HG03025 (cell line): ENCODE measurements at regions not wholly inside any gene's neighbourhood (a gene's known extent, or its start where the extent isn't known, plus 50 kb on each side); places are given as distances from the start of the nearest gene placed in this dataset.

Experiments used
- ATAC-seq: cut with Tn5 transposase; IDR thresholded peaks from one replicate; pipeline ENCODE4 v1.9.1; 2021; ENCODE audit warnings: mild to moderate bottlenecking, moderate library complexity; ENCODE audit not compliant: unreplicated experiment, low FRiP score

DNA sequence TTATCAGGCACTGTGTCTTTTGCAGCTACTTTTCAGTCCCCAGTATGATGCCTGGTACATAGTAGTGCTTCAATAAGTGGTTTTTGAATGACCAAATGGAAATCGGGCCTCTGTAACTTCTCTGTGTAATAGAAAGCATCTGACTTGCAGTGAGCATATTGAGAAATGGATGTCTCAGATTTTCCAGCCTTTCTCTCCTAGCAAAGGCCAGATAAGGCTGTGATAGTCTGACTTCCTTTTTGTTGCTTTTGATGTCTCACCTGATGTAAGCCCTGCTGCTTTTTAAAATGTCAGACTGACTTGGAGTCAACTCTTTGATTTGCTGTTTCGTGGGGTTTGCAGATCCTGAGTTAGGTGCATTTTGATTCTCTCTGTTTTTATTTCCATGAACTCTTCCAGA lies 590.0 kb upstream of the ZNF608 start:
- ATAC-seq, result no peak

DNA sequence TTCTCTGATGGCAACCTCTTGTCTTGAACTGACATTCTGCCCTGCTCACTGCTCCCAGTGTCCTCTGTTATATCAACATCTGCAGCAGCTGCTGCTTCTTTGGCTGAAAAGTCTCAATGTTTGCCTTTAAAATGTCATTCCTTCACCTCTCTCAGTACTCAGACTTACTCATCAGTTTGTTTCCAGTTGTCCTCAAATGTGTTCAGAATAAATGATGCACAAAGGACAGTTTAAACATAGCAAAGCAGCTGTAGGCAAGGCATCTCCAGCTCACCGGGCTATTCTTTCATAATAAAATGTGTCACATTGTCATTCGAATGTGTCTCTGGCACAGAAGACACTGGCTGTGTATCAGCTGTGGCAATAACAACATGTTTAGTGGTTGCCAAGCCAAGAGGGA lies 590.9 kb upstream of the ZNF608 start:
- no peak for ATAC-seq

DNA sequence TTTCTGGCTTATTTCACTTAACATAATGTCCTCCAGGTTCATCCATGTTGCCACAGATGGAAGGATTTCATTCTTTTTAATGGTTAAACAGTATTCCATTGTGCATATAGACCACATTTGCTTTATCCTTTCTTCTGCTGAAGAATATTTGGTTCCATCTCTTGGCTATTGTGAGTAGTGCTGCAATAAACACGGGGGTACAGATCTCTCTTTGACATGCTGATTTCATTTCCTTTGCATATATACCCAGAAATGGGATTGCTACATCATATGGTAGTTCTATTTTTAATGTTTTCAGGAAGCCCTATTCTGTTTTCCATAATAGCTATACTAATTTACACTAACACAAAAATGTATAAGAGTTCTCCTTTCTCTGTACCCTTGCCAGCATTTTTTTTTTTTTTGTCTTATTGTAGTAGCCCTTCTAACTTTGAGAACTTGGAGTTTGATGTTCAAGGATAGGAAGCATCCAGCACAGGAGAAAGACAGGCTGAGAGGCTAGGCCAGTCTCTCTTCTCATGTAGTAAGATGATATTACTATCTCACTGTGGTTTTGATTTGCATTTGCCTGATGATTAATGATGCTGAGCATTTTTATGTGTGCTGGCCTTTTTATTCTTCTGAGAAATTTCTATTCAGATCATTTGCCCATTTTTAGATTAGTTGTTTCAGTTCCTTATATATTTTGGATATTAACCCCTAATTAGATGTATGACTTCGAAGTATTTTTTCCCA lies 592.2 kb upstream of the ZNF608 start:
- no peak for ATAC-seq

DNA sequence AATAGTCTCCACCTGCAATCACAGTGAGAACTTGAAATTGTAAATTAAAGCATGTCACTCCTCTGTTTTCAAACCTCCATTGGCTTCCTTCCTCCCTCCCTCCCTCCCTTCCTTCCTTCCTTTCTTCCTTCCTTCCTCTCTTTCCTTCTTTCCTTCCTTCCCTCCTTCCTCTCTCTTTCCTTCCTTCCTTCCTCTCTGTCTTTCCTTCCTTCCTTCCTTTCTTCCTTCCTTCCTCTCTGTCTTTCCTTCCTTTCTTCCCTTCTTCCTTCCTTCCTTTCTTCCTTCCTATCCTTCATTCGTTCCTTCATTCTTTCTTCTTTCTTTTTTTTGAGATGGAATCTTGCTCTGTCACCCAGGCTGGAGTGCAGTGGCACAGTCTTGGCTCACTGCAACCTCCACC lies 595.0 kb upstream of the ZNF608 start:
- ATAC-seq, result no peak

DNA sequence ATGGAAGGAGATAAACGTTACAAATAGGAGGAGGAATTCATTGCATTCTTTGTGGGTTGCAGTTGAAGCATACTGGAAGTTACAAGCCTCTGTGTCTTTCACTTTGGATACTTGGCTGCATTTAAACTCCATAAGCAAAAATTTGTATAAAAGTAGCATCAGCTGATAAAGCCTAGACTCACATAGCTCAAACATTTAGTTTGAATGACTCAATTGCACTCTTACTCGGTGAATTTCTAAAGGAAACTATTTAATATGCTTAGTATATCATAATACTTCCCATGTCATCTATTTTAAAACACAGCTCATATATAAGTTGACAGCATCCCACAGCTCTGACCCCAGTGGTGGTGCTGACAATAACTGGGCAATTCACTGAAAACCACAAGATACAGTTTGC lies 596.6 kb upstream of the ZNF608 start:
- ATAC-seq, result no peak

DNA sequence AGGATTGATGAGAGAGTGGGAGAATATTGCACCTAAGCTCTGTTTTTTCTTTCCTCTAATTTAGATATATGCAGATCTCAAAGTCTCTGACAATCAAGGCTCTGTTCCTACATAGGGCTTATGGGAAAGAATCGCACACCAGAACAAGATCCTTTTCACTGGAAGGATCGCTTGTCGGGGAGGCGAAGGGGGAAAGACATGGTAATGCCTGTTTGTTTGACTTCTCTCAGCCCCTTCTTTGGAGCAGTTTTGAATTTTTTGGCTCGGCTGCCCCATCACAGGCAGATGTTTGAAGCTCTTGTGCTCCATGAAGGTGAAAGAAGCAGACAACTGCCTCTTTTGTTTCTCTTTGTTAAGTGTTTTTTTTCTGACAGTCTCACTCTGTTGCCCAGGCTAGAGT lies 599.9 kb upstream of the ZNF608 start:
- no peak for ATAC-seq

DNA sequence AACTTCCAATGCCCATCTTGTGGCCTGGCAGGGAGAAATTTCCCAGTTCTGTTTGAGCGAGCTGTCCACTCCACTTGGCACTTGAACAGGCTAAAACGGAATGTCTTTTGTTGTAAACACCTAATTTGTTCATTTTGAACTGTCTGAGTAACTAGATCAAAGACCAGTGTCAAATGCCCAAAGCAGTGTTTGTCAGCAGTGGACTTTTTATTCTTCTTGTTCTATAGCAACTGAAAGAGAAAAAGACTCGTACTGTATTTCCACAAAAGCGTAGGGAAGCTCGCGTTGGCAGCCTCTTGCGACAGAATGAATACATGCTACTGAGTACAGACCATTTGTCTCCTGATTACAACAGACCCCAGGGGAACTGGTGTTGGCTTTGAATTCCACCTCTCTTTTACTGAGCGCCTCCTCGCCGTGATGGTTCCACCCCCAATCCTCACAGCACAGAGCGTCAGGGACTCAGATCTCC lies 601.8 kb upstream of the ZNF608 start:
- ATAC-seq, result no peak

DNA sequence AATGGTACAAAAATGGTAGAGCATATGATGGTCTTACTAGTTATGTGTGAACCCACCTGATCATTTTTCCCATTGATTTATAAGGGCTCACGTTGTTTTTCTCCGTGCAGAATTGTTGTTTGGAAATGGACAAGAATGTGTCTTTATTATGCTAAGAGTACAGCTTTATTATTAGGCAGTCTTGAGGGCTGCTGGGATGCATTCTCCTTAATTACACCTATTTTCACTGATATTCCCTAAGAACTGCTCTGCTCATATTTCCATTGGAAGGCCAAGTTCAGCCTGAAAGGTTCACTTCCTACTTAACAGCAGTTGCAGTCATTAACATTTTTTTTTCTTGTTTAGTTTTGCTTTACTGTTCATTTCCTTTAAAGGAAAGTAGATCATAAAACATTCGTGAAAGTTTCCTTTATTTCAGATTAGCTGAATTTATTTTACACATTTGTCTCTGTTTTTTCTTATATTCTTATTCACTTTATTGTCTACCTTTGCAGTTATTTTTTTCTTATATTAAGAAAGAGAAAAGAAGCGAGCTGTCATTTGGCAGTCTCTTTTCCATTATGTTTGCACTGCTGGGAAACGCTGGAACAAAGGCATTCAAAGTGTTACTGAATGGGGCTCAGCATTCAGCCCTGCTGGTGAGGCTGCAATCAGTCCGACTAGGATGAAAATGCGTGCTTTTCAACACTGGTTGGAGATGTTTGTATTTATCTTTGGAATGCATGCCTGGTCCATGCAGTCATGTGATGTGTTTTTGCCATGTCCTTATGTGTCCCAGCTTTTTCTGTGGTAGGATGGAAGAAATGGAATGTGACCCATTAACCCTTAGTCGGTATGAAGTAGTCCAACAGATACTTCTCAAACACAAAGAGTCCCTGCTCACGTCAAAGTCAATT lies 602.7 kb upstream of the ZNF608 start:
- ATAC-seq, result no peak

DNA sequence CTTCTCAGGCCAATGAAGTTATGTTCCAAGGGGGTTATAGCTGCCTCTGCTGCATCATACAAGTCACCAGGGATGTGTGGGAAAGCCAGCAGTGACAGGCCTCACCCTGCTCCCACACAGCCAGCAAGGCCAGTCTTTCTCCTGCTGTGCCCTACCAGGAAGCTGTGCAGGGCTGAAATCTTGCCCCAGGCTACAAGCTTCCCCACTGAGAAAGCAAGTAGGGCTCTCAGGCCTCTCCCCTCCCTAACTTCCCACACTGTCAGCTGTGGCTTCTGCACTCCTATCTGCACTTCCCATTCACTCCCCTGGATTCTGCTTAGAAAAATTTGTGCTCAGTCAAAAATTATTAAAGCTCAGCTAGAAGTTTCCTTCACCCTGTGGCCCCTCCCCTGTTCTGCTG lies 611.2 kb upstream of the ZNF608 start:
- no peak for ATAC-seq

DNA sequence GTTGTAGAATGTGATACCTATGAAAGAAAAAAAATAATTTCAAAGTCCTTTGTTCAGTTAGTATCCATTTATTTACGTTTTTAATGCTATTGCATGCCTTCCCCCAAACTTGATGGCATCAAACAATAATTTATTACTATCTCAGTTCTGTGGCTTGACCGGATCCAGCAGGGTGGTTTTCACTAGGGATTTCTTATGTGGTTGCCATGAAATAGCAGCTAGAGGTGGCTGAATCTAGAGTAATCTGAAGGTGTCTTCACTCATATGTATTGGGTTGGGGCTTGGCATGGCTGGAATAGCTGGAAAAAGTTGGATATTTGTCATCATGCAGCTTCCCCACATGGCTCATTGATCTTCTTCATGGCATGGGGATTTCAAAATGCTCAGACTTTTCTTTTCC lies 619.3 kb upstream of the ZNF608 start:
- no peak for ATAC-seq

DNA sequence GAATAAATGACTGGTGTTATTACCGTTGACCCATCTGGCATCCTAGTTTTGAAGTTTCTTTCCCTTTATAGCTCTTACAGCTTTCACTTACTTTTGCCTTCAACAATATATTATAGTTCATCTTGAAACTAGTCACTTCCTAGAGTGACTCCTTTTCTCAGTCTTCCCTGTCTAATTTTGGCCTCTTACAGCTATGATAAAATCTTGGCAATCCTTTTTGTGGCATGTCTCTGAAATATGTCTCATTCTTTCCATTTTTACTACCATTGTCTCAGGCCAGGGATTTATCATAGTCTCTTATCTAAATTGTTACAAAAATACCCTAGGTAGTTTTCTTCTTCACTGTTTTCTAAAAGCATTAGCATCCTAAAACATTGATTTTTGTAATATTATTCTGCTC lies 621.3 kb upstream of the ZNF608 start:
- no peak for ATAC-seq

DNA sequence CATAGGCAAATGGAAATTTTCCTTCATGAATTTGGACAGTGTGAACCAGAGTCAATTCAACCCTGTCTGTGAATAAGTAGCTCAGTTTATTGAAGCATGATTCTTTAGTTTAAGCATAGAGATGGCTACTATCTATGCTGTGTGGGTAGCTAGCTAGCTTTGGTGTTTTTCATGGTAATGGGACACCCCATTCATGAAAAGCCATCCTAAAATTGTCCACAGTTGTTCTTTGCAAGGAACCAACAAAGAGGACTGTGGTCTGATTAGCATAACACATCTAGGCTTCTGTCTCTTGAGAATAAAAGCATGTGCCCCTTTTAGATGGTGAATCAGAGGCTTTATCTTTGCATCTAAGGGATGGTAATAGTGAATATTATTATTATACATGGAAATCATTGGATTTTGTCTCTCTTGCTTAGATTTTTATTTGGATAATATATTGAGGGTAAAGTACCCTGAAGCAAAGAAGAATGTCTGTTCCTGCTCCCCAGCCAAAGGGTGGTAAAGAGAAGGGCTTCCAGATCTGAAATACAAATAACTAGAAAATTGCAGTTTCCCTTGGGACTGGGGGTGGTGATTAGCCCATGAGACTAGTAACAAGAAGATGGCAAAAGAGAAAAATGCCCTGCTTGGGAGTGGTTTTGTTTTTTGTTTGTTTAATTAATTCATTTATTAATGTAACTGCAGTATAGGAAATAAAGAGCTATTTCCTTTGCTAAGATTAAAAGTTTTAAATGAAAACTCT lies 624.2 kb upstream of the ZNF608 start:
- ATAC-seq, result no peak

DNA sequence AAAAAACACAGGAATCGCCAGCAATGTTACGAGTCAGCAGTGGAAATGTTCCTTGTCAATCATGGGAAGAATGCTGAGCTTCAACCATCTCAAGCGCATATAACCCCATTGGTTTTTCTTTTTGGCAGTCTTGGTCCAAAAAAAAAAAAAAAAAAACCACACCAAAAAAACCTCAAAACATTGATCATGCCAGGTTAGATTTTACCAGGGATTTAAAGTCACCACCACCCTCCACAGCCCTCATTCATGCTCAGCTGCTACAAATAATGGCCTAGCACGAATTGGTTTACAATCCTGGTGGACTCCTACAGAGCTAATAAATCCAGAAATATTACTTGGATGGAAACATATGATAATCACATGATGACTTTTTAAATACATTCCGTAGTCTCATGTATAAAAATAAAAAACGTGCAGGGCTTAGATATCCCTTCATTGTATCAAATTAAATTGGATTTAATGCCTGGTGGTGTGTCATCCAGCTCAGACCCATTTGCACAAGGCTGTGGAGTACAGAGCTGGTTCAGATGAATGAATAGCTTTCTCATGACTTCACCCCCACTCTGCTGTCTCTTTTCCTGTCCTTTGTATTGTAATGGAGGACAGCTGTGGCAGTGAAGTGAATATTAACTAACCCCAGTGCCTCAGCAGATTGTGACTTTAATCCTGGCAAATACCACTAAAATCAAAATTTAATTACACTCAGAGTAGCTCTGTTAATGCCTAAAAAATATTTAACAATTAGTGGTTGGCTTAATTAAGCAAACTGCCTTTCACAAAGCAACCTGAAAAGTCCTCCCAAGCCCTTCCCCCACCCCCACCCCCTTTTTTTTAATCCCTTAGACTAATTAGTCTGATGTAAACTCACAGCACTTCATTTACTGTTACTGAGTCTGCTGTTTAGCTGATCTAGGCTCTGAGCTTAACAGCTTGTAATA lies 626.5 kb upstream of the ZNF608 start:
- ATAC-seq, result no peak

DNA sequence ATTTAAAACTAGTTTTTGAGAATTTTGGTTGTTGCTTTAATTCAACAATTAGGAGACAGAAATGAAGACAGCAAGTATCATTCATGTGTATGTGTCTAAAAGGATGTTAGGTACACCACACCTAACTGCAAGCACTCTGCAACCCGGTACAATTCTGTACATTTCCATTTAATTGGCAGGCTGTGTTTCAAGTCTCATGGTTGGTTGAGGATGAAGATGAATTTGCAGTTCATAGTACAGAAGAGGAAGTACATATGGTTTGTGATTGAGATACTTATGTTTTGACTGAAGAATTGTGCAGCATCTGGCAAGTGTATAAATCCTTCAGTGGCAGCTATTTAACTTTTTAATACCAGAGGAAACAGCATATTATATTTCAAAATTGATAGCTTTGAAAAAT lies 628.7 kb upstream of the ZNF608 start:
- peak; percentile 85 for ATAC-seq

DNA sequence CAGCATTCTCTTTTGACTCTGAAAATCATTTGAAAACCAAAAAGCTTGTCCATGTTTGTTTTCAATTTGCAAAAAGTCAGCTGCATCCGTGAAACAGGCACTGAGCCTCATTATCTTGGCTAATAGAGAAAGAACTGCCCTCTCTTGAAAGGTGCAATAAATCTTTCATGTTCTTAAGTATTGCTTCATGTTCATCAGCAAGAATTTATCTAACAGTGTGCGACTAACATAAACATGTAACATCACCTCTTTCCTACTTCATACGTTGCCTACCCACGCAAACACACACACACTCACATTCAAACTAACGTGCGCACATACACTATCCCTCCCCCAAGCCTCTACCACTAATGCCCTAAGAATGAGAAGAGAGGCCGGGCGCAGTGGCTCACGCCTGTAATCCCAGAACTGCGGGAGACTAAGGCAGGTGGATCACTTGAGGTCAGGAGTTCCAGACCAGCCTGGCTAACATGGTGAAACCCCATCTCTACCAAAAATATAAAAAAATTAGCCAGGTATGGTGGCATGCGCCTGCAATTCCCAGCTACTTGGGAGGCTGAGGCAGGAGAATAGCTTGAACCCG lies 629.7 kb upstream of the ZNF608 start:
- no peak for ATAC-seq

DNA sequence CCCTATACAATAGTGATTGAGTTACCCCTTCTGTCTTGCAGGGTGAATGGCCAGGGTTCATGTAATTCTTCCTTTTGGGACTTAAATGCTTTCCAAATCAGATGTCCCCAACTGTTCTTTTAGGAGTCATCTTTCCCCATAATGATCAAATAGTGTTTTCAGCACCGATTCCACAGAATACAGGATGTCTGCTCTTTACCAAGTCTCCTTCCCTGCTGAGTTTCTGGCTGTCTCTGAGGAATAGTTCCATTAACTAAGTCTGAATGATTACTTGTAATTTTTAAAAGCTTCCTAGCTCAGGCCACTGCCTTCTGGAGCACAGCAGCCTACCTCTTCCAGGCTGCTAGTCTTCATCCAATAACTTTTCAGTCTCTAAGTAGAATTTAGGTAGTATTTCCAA lies 630.7 kb upstream of the ZNF608 start:
- ATAC-seq, result no peak

DNA sequence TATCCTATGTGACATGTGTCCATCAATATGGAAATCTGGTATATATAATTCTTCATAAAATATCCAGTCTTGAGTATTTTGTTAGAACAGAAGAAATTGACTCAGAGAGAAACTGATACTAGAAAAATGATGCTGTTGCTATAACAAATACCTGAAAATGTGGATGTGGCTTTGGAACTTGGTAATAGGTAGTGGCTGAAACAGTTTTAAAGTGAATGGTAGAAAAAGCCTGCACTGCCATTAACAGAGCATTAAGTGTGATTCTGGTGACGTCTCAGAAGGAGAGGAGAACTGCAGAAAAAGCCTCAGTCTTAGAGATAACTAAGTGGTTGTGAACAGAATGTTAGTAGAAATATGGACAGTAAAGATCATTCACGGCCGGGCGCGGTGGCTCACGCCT lies 634.9 kb upstream of the ZNF608 start:
- ATAC-seq, result no peak

DNA sequence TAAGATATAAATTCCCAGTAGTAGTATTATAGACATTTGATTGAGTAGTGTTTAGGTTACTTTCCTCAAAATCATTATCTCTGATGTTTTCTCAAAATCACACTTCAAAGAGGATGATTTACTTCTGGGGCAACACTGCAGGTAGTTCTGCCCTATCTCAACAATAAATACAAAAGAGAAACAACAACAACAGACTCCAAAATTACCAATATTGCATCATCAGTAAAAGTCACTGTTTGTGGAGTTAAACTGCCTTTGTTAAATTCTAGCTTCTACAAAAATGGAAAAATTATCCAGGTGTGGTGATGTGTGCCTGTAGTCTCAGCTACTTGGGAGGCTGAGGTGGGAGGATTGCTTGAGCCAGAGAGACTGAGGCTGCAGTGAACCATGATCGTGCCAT lies 637.6 kb upstream of the ZNF608 start:
- ATAC-seq, result no peak

DNA sequence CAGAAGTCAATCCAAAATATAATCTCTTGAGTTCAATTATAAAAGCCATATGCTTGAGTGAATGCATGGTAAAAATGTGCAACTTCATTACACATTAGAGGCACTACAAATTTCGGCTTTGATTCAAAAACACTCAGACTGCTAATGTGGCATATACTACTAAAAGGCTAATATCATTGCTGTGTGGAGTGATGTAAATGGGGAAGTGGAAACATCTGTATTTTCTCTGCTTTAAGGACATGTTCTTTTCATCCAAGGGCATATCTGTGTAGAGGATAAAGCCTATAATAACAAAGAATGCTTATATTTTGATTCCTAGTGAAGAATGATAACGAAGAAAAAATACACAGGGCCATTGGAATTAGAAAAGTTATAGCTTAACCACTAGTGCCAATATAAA lies 643.9 kb upstream of the ZNF608 start:
- ATAC-seq, result no peak
